Suprapubic skin (tissue), 3 donors: ENCODE measurements at regions not wholly inside any gene's neighbourhood (a gene's known extent, or its start where the extent isn't known, plus 50 kb on each side); places are given as distances from the start of the nearest gene placed in this dataset.

ENCODE experiments used
- CTCF ChIP-seq, 2 donors: fragments of 200-600 bp in 1 of 2; fragments of 450-650 bp in 1 of 2; sonication (generic) in 1 of 2; IDR thresholded peaks; one replicate each; pipeline ENCODE4 v1.5.1; 2016 to 2019; ENCODE audit warnings: antibody characterized with exemption in 2 of 2, mild to moderate bottlenecking in 1 of 2, moderate library complexity in 1 of 2
- EP300 ChIP-seq: sonication (generic); formaldehyde crosslinking; IDR thresholded peaks from one replicate; pipeline ENCODE4 v1.6.1; 2017; ENCODE audit warnings: antibody characterized with exemption
- POLR2A ChIP-seq, 2 donors: fragments of 450-650 bp; IDR thresholded peaks; one replicate each; pipeline ENCODE4 v1.6.1; 2017; ENCODE audit warnings: antibody characterized with exemption in 2 of 2, mild to moderate bottlenecking in 2 of 2, moderate library complexity in 2 of 2

- no peak for TF ChIP-seq POLR2A (IDR thresholded peaks at IDR 0.05)
- no peak for TF ChIP-seq CTCF (IDR thresholded peaks at IDR 0.05)
- TF ChIP-seq EP300, result no peak
Measured at GRCh38 chr1:18011703-18012102, 95.9 kb upstream of the IGSF21 start.
